HG03095 (cell line): ENCODE measurements at regions not wholly inside any gene's neighbourhood (a gene's known extent, or its start where the extent isn't known, plus 50 kb on each side); places are given as distances from the start of the nearest gene placed in this dataset.
"Not testable (repeated sequence)": the region's sequence is repeated elsewhere in the genome, so short reads cannot be mapped to it uniquely, and the experiment has no call there.

ENCODE experiments used
- ATAC-seq: cut with Tn5 transposase; IDR thresholded peaks from one replicate; pipeline ENCODE4 v1.9.1; 2021; ENCODE audit warnings: moderate library complexity; ENCODE audit not compliant: unreplicated experiment

DNA sequence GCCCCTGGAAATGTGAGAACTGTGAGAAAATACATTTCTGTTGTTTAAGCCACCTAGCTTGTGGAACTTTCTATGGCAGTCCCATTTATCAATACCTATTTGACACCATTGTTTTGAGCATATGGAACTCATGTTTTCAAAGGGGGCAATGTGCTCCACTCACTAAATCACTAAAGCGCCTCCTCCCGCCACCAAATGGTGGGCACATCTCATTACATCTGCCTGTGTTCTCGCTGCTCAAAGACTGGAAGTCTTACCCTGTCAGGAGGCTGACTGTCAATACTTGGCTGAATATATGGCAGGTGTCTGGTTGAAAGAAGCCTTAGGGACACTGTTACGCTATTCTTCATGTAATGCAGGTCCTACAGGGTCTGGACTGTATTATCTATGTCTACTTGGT is 767.7 kb downstream of the TSN start:
- no peak for ATAC-seq

DNA sequence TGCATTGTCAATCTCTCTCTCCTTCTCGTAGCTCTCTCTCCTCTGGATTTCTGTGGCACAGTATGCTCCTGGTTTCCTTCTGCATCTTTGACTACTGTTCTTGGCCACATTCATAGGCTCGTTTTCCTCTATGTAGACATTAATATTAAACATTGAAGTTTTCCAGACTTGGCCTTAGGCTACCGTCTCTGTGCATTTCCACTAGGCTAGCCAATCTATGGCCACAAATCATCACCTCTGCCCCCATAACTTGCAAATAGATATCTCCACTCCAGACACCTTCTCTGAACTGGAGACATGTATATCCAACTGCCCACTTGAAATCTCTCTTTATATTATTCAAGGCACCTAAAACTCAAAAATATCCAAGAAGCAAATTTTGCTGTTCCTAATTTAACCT is 768.5 kb downstream of the TSN start:
- no peak for ATAC-seq

DNA sequence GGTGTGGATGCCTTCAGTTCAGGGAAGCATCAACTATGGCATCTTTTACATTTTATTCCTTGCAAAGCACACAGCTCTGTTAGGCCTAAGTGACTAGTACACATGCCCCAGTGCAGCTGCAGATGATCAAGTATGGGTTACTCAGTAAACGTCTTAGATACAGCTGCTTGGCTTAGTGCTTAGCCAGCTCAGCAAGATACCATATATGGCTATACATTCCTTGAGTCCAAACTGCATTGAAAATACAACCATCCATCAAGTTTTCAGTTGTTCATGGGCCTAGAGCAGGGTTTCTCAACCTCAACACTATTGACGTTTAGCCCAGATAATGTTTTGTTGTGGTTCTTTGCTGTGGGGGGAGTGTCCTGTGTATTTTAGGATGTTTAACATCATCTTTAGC is 769.9 kb downstream of the TSN start:
- no peak for ATAC-seq

DNA sequence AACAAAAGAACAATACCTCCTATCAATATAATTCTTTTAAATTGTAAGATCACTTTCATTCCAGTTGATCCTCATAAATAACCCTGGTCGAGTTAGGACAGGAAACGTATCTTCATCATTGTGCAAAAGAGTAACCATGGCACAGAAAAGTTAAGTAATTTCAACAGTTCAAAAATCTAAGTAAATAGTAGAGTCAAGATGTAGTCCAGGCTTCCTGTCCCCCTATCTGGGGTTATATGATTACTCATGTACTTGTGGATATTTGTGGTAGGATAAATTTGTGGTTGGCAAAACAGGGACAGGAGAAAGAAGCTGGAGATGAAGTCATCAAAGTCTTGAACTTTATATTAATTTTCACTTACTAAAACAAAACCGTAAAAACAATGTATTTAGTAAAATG is 772.6 kb downstream of the TSN start:
- no peak for ATAC-seq

DNA sequence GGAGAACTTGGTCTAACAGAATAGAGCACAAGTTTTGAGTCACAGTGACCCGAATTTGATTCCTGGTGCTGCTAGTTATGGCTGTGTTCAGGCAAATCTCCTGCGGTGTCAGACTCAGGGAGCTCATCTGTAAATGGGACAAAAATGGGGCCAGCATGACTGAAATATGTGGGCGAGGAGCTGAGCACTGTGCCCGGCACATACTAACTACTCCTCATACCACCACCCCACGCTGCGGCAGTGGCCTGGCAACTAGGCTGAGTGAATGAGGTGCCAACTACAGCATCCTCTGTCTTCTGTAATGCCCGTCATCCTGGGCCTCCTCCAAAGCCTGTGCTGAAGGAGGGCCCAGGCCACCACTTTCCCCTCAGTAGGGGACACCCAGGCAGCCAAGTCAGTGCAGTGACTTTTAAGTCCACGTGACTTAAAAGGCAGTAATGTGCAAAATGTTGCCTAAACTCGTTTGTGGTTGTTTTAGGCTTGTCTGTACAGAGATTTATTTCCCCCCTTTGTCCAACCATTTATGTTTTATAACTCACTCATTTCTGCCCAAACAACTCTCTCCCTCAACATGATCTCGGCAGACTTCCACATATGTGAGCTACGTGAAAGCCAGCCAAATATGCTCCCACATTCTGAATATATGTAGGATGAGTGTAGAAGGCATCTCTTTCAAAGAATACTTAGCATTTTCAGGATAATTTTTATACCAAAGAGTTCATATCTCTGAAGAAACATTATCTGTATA is 773.7 kb downstream of the TSN start:
- no peak for ATAC-seq

DNA sequence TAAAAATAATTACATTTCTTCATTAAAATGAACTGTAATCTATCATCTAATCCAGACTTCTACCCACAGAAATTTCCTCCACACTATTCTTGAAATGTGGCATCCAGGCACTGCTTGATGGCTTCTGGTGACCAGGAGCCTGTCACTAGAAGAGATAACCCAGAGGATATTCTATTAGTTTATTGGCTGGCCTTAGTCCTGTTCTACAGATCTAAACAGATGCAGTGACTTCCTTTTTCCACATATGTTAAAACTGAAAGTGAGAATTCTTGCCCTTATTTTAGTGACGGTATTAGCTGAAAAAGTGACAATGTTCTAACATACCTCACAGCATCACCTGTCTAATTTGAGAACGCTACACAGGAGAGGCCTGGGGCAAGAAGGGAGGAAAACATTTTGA is 775.4 kb downstream of the TSN start:
- ATAC-seq: no peak

DNA sequence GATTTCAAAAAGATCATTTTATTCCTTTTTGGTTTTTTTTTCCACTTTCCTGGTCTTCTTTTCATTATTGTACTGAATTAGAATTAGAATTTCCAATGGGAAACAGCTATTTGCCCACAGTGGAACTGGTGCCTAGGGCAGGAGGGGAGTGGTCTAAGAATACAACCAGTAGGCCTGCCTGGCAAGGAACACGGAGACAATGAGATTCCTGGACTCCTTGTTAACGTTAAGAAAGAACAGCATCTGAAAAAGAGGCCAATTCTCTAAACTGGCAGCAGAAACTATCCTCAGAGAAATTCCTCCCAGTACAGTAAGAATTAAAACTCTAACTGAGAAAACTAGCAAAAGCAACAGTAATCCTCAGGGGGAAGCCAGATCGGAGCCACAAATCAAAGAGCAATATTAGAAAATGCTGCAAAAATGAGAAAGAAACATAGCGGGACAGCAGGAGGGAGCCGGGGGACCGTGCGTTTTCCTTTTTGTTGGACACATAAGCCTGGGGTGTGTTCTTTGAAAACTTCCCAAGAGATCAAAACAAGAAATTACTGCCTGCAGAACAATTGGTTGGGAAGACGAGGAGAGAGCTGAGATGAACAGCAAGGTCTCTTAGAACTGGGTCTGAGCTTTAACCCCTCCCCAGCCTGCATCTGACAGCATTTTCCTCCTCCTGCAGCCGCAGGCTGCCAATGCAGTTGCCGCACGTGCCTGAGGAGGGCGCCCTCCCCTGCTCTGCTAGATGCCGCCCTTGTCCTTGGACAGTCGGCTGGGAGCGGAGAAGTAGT is 776.0 kb downstream of the TSN start:
- ATAC-seq: no peak

DNA sequence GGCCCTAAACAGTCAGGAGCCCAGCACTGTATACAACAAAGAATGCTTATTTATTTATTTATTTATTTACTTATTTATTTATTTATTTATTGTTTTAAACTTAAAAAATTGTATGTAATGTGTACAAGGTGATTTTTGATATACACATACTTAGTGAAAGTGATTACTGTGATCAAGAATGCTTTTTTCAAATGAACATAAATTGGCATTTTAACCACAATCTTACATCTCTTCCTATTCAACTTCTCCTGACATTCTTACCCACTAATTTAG is 776.6 kb downstream of the TSN start:
- ATAC-seq: no peak

DNA sequence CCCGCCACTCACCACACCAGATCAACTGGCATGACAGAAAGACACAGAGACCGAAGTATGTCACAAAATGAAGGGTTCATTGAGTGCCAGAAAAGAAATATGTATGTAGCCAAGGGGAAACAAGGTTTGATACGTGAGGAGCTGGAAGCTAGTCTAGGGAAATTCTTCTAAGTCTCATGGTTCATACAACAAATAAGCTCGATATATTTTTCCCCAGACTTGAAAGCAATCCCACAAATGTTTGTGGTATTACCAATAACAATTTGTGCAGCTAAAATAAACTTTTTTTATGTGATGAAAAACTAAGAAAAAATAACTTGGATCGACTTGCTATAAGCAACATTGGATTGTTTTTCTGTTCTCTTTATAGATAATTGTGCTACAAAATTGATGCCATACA is 777.0 kb downstream of the TSN start:
- no peak for ATAC-seq

DNA sequence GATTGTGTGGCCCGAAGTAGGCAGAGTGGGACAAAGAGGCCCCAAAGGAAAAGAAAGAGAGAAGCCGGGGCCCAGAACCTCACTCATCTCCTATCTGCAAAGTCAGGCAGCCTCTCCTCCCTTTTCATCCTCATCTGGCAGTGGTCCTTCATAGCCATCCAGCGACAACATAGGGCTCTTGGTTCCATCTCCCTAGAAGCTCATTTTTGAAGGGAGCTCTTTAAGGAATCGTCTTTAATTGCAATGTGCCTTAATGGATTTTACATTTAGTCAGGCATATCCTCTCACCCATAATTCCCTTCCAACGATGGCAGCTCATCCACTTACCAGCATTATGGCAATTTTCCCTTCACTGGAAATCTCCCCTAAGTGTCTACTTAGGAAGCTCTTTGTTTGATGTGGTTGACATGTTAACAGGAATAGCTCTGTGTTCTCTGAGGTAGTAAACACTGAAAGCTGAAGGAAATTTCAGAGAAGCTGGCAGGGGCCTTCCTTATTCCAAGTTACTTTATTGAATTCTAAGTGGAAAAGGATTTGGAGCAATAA is 780.6 kb downstream of the TSN start:
- no peak for ATAC-seq

DNA sequence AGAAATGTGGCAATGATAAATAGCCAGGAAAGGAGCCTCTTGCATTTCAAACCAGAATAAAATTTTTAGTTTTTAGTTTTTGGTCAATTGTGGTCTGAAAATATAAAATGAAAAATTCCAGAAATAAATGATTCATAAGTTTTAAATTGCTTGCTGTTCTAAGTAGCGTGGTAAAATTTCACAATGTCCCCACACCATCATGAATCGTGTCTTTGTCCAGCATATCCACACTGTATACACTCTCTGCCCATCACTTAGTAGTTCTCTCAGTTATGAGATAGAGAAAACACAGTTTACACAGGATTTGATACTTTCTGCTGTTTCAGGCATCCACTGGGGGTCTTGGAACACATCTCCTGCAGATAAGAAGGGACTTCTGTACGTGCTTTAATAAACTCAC is 783.9 kb downstream of the TSN start:
- no peak for ATAC-seq

DNA sequence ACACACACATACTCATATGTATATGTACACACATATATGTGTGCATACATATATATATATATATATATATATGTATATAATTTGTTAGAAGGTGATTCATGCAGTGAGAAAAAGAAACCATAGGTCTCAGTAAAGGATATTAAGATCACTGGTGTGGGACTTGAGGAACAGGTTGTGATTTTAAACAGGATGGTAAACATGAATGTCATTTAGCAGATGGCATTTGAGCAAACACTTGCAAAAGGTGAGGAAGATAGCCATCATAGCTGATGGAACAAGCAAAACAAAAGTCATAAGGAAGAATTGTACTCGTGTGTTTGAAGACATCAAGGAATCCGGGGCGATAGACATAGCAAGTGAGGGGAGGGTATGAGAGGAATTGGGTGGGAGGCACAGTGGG is 784.5 kb downstream of the TSN start:
- ATAC-seq: no peak

DNA sequence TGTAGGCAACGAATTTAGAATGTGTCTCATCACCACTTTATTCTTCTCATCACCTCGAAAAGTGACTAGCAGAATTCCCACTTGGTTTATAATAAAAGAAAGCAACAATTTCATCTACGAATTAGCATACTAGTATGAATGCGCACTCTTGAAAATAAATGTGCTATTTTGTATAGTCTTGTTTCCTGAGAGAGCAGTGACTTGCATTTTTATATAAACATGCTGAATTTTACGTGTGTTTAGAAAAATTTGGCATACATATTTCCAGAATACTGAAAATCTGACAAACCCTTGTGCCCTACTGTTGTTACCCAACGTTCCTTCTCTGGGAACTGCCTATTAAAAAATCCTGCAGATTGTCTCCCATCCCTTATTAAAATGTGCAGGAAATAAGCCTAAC is 786.8 kb downstream of the TSN start:
- no peak for ATAC-seq

DNA sequence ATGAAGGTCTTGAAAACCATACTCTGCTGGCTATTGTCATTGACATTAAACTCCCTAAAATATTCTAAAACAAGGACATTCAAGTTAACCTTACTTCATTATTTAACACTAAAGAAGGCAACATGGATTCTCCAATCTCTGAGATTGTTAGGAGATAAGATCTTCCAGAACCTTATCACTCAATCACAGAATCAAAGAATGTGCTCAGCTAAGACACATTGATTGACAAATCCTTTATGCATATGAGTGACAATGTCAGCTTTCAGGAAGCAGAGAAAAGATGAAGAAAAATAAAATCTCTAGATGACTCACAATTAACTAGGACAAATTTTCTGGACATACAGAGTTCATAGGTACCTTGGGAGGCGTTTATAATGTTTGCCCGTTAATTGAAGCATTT is 787.2 kb downstream of the TSN start:
- no peak for ATAC-seq

DNA sequence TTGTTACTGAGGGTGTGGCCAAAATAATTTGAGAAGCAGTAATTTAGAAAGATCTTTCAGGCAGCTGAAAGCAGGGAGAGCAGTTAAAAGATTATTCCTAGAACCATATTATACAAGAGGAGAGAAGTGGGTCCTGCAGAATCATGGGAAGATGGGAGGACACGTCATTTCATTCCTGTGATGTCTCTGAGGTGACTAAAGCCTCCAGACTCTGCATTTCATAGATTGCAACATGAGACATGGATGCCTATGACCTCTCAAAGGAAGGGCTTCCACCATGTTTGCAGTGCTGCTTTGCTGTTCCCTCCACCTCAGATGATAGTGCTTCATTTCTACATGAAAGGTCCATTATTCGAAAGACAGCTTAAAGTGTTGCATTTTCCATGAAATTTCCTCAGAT is 788.4 kb downstream of the TSN start:
- no peak for ATAC-seq

DNA sequence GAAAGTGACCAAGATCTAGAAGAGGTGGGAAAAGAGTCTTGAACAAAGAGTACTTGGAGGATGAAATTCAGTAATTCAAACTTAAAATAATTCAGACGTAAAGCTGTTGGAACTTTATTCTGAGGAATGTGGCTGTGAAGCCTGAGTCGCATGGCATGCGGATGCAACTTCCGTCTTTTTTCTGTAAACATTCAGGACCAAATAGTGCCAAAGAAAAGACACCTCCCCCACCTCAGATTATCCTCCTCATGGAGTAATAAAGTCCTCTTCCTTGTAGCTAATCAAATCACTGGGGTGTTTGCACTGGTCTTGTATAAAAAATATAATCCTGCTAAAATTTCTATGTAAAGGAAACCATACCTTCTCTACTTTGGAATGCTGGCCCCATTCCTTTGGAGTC is 790.4 kb downstream of the TSN start:
- ATAC-seq: no peak

DNA sequence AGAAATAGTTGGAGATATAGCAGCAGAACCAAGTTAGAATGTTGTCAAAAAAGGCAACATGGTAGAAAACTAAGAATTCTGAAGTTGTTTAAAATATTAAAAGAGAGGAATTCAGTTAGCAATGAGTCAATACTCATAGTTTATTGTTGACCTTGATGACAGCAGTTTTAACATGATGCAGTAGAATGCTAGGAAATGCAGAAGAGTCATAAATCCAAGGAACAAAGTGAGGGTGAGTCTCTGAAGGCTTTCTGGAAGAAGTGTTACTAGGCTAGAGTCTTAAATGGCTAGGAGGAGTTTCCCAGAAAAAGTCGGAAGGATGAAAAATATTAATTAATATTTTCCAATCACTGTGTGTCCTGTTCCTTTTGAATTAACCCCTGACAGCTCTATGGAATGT is 807.3 kb downstream of the TSN start:
- ATAC-seq: no peak

DNA sequence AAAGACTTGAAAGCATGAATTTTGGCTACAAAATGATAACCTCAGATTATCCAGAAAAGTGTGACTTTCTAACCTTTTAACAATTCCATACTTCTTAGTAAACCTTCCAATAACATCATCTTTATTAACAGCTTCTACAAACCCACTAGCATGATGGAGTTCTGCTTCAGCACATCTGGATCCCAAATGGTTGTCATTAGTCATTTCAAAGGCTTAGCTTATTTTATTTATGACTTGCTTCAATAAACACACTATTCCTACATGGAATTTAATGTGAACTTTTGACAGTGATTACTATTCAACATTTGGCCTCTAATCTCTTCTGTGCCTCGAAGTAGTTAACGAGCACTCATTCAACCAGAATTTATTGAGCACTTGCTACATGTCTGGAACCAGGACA is 808.3 kb downstream of the TSN start:
- ATAC-seq: no peak

DNA sequence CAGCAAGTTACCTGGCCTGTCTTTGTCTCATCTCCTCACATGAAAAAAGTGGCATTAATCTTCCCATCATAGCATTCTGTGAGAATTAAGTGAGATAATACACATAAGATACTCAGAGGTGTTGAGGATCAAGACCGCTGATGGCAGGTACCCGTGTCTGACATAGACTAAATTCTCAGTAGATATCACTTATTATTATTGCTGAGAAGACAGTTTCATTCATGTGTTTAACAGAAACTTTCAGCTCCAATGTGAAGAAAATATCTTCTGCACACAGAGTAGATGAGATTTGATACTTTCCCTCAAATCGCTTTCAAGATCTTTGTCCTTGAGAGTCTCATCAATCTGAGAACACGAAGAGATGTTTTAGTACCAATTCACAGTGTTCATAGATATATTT is 809.4 kb downstream of the TSN start:
- no peak for ATAC-seq

DNA sequence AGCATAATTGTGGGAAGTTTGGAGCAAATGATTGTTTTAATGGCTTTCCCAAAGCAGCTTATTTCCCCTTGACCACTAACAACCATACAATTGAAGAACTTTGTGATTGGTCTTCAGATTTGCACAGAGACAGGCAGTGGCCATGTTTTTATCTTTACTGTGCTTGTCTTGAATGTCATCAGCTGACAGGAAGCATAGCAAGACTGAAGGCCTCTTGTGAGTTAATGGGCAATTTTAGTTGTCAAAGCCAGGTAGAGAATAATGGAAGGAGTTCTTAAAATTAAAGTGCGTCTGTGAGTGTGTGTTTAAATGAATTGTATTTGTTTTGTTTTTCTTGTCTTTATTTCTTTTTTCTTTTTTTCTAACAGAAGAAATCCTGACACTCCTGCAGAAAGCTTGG is 809.9 kb downstream of the TSN start:
- ATAC-seq: no peak

DNA sequence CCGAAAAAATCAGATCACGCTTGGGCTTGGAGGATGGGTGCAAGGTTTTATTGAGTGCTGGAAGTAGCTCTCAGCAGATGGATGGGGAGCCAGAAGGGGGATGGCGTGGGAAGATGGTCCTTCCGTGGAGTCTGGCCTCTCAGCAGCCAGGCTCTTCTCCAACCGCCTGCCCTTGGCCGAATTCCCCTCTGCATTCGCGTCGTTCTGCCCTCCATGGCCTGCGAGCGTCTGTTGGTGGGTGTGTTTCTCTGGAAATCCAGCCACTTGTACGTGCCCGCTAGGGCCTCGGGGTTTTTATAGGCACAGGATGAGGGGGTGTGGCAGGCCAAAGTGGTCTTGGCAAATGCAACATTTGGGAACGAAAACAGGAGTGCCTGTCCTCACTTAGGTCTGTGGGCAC is 815.2 kb downstream of the TSN start:
- ATAC-seq: no peak

DNA sequence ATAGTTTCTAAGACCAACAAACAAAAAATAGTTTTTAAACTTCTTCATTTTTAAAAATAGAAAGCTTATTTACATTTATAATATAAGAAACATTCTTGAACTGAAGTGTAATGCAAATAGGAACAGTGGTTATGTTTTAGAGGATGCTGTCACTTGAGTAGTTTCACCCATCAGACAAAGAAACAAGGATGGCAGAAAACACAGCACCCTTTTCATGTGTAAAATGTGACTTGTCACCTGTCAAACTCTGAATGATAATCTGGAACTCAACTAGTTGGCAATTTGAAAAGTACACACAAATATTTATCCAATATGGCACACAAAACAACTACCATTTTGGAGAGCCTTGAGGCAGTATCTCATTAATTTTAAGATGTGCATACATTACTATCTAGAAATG is 816.0 kb downstream of the TSN start:
- ATAC-seq: not testable (repeated sequence)

DNA sequence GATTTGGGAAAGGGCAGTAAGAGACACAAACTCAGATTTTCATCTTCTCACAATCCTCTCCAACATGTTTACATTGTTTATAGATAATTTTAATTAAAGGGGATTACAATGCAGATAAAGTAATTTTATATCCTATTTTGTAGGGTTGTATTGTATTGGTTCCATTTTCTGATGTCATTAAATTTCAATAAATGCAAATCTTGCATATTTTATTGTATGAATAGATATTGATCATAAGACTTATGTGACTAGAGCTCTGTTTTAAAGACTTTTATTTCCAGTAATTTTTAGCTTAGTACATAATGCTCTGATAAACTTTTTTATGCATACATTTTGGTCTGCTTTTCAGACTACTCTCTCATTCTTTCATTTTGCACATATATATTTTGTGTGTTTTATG is 819.6 kb downstream of the TSN start:
- ATAC-seq: no peak
